ENCODE measurements at regions not wholly inside any gene's neighbourhood (a gene's known extent, or its start where the extent isn't known, plus 50 kb on each side); places are given as distances from the start of the nearest gene placed in this dataset.
"Not testable (repeated sequence)": the region's sequence is repeated elsewhere in the genome, so short reads cannot be mapped to it uniquely, and the experiment has no call there.

GRCh38 chr3:164927728-164928127 is 150.6 kb downstream of the SI start:
- no peak for DNase-seq

GRCh38 chr3:164918905-164919304 is 159.4 kb downstream of the SI start:
- no peak for DNase-seq

- no peak for DNase-seq
Observed at GRCh38 chr3:164912916-164913315, 165.4 kb downstream of the SI start.

- no peak for DNase-seq
Observed at GRCh38 chr3:164903820-164904451, 174.4 kb downstream of the SI start.

GRCh38 chr3:164897342-164897741 is 181.0 kb downstream of the SI start:
- no peak for DNase-seq

DNA sequence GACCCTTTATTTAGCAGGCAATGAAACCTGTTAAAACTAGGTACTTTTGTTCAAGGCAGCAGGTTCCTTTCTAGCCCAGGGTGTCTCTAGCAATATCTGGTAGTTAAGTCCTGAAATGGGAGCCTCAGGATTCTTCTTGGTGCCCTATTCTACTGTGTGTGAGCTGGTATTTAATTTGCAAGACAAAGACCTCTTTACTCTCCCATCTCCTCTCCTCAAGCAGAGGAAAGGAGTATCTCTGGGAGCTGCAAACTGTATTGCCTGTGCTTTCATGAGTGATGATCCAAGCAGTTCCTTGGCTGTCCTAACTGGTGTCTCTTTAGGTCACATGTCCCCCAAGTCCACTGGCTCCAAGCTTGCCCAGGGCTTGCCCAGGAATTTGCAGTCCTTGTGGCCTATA is 188.2 kb downstream of the SI start:
- no peak for DNase-seq

DNA sequence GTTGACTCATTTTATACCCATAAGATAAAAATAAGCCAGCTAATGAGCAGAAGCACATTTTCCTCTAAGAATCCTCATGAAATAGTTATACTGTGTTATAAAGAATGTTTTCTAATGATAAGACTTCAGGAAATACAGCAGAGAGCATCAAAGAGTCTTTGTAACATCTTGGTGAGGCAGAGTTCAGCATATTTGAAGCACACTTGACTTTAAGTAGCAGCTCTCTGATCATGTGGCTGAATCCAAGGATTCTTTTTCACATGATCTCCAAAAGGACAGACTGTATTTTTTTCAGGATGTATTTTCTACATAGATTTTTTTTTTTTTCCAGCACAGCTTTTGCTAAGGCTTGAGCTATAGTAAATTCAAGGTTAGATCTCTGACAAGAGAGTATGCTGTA is 195.1 kb downstream of the SI start:
- no peak for DNase-seq

GRCh38 chr3:164879201-164879600 is 199.1 kb downstream of the SI start:
- DNase-seq = no peak

DNA sequence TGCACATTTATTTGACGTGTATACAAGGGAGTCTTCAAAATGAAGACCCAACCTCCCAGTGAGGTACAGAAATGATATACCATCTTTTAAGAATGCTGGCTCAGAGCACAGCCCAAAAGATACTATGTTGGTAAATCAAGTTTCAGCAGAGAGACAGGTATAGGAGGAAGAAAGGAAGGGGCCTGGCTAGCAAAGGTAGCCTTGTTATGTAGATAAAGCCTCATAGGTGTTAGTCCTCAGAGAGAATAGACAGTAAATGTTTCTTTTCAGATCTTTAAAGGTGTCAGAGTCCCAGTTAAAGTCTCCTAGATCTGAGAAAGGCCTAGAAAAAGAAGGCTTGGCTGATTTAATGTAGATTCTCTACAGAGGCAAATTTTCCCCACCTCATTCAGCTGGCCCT is 213.8 kb downstream of the SI start:
- DNase-seq = no peak

GRCh38 chr3:164852866-164853265 is 225.4 kb downstream of the SI start:
- DNase-seq = no peak

GRCh38 chr3:164851905-164852304 is 226.4 kb downstream of the SI start:
- no peak for DNase-seq

- DNase-seq = no peak
Observed at GRCh38 chr3:164851204-164851603, 227.1 kb downstream of the SI start.

DNA sequence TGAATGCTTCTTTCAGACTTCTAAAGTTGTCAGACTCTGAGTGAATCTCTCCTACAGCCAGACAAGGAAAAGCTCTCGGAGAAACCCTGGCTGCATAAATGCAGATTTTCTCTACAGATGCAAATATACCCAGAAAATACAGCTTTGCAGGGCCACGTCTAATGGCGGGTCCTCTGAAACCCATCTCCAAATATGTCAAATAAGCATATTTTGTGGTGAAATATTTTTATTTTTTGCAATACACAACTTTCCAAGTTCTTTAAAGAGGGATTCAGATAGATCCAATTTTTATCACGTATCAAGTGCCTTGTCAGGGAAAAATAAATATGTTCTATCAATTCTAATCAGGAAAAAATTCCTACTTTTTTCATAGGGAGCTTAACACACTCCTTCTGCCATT is 229.4 kb downstream of the SI start:
- no peak for DNase-seq

GRCh38 chr3:164845739-164846138 is 232.6 kb downstream of the SI start:
- no peak for DNase-seq

DNA sequence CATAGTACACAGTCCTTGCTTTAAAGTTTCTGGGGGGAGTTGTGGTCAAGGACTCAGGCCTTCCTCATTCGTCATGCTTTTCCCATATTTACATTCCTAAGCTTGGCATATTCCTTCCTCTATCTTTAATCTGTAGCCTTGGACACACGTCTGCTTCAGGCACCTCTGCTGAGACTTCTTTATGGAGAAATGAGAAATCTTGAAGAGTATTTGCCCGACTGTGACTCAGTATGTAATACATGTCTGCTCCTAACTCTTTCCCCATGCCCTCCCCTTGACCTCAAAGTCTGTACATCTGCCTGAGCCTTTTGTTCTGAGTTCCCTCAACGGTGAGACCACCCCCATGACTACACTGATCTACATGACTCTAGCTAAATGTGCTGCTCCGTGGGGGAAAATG is 246.1 kb downstream of the SI start:
- DNase-seq = peak; percentile 0

DNA sequence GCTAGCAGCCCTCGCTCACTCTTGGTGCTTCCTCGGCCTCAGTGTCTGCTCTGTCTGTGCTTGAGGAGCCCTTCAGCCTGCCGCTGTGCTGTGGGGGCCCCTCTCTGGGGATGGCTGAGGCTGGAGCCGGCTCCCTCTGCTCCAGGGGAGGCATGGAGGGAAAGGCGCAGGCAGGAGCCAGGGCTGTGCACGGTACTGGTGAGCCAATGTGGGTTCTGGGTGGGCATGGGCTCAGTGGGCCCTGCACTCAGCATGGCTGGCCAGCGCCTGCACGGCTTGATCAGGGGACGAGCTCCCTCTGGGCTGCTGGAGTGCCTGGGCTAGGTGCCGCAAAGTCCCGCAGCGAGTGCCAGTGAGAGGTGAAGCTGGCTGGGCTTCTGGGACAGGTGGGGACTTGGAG is 260.0 kb downstream of the SI start:
- DNase-seq = no peak

GRCh38 chr3:164814106-164814505 is 264.2 kb downstream of the SI start:
- no peak for DNase-seq

DNA sequence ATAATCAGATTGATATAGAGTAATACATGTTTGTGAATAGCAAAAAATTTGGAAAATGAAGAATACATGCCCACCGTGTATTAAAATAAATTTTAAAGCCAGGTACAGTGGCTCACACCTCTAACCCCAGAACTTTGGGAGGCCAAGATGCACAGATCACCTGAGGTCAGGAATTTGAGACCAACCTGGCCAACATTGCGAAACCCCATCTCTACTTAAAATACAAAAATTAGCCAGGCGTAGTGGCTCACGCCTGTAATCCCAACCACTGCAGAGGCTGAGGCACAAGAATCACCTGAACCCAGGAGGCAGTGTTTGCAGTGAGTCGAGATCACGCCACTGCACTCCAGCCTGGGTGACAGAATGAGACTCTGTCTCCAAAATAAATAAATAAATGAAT is 266.3 kb downstream of the SI start:
- no peak for DNase-seq

- DNase-seq = peak; percentile 4
Observed at GRCh38 chr3:164806188-164806587, 272.1 kb downstream of the SI start.

DNA sequence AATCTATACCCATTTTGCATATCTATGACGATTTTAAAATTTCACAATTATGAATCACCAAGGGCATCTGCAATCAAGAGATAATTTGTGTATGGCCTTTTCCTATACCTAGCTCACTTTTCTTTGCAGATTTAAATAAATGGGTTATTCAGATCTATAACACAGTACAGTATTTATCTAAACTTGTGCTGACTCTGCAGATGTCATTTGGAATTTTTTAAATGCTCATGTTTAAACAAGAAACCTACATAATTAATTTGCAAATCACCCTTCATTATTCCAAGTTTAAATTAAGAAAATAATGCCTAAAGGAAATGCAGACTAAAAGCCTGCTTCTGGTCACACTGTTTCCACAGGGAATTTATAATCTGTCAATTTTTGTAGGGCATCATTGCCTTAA is 284.2 kb downstream of the SI start:
- no peak for DNase-seq

DNA sequence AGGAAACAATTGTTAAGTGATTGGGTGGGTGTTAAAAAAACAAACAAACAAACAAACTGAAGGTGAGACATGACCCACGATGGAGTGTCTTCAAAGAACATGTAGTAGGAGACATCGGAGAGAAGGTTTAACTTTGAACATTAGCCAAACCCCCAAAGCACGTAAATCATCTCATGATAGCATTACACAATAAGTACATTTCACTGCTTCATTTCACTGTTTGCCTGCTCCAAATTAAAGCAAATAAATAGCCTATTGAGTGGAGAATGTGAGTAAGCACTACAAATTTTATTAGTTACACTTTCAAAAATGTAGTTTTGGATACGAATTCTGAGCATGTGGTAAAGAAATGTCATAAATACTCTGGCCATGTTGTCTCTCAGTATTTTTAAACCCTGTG is 287.0 kb downstream of the SI start:
- no peak for DNase-seq

- not testable (repeated sequence) for DNase-seq
Observed at GRCh38 chr3:164784407-164784806, 293.9 kb downstream of the SI start.

DNA sequence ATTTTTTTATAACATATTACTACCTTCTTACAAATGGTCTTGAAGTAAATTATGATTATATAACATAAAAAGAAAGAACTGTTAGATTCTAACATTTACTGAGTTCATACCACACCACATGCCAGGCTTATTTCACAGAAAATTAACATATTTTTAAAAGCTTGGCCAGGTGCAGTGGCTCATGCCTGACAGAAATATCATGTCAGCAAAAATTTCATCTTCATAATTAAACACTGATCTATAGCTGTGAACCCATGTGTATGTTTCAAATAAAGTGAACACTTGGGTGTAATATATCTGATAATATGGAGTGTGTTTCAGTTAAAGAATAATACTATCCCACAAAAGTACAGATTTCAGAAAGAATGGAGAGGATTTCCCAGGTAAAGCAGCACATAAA is 296.5 kb downstream of the SI start:
- no peak for DNase-seq

GRCh38 chr3:164779816-164780215 is 298.5 kb downstream of the SI start:
- no peak for DNase-seq

- DNase-seq = no peak
Observed at GRCh38 chr3:164752812-164753211, 325.5 kb downstream of the SI start.
